Bone marrow (tissue), 2 donors: ENCODE measurements at regions not wholly inside any gene's neighbourhood (a gene's known extent, or its start where the extent isn't known, plus 50 kb on each side); places are given as distances from the start of the nearest gene placed in this dataset.

Experiments
- DNase-seq, 2 donors: peaks; one replicate each; lab custom pipeline; 2025; lab: John Stamatoyannopoulos, UW

DNA sequence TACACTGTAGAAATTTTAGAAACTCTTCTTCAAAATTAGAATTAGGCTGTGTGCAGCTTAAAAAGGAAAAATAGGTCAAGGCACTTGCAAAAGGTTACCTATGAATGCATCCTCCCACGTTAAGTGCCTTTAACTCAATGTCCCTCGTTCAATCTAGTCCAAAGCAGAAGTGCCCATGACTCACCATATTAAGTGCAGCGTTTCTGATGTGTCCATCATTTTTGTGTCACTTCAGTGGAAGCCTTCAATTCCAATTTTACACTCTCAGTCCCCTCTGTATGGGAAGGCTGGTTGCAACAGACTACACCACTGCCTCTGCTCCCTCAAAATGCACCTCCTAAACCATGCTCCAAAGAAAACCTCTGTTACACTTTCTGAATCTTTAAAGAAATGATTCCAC is 53.4 kb downstream of the FOXB1 start:
- no peak for DNase-seq

GRCh38 chr15:60059186-60059585 is 55.1 kb downstream of the FOXB1 start:
- no peak for DNase-seq

DNA sequence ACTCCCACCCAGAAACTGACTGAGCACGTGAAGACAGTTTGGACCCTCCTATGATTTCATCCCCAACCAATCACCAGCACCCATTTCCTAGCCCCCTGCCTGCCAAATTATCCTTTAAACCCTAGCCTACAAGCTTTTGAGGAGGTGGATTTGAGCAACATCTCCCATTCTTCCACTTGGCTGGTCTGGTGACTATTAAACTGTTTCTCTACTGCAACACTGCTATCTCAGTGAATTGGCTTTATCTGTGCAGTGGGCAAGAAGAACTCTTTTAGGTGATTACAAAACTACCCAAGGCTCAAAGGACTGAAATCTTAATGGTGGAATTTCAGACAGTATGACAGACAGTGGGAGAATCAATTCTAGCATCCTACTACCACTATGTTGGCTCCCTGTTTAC is 57.6 kb downstream of the FOXB1 start:
- no peak for DNase-seq

GRCh38 chr15:60062826-60063225 is 58.7 kb downstream of the FOXB1 start:
- DNase-seq = no peak

DNA sequence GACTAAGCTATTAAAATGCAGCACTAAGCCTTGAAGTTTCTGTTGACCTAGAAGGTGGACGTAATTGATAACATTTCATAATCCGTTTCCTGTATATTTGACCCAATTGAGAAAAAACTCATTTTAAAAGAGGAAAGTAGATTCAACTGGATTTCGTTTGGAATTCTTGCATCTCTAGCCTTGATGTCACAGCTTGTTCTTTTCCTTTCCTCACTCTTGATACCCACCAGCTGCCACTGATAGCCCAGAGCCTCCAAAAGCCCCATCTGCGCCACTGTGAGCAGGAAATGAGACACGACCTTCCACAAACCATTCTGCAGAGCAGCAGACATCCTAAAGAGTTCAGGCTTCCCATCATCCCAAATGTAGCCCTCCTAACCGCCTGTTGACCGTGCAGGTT is 61.8 kb downstream of the FOXB1 start:
- DNase-seq = no peak

DNA sequence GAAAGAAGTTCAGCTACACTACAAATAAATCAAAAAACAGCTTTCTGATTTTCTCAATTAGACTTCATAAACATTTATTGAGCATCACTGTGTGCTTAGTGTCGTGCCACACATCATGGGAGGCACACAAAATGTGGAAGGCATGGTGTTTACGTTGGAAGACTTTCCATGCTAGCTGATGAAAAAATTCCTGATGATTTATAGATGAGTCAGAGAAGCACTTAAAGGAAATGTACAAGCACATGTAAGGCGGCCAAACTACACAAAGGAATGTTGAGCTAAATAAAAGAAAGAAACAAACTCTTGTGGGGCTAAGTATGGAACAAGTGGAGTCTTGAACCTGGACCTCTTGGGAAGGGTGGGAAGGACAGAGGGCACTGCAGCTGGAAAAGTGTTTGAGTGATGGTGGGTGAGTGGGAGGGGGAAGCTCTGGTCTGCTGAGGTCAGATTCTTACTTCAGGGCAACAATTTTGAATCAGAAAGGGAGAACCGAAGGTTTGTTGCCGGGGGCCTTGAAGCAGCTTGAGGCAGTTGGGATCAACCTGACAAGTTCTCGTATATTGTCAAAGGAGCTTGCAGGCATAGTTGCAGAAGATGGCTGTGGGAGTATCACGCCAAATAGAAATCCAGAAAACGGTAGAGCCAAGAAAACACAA is 66.9 kb downstream of the FOXB1 start:
- no peak for DNase-seq

- DNase-seq = no peak
Observed at GRCh38 chr15:60072826-60073465, 68.8 kb downstream of the FOXB1 start.

DNA sequence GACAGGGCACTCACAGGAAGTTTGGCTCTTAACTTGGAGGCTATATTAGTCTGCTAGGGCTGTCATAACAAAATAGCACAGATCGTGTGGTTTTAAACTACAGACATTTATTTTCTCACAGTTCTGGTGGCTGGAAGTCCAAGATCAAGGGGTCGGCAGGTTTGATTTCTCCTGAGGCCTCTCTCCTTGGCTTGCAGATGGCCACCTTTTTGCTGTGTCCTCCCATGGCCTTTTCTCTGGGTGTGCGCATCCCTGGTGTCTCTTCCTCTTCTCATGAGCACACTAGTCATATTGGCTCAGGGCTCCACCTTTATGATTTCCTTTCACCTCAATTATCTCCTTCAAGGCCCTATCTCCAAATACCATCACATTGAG is 69.3 kb downstream of the FOXB1 start:
- DNase-seq = no peak

DNA sequence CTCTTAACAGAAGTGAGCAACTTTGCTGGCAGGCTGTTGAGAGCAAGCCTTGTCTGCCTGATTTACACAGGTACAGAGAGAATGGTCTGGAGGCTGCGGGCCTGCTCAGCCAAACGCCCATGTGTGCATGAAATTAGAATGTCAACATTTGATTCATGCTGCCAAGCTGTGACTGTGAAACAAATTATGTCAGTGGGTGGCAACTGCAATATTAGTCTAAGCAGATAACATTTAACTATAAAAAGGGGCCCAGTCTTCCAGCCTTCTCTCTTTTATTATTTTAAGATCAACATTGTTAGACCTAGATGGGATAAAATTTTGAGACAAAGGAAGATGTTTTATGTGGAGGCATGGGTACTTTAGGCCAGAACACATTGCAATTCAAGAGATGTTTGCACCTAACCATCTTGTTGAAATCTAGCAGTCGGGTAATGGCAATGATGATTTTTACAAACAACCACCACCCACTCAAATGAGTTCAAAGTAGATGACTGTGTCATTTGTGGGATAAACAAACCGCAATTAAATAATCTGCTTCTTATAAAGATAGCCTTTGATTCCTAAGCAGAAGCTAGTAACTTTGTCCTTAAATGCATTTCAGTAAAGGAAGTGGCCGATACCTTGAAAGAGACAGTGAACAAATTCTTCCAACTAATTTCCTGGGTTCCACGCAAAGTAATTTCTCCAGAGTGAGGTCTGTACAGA is 70.2 kb downstream of the FOXB1 start:
- DNase-seq = no peak

DNA sequence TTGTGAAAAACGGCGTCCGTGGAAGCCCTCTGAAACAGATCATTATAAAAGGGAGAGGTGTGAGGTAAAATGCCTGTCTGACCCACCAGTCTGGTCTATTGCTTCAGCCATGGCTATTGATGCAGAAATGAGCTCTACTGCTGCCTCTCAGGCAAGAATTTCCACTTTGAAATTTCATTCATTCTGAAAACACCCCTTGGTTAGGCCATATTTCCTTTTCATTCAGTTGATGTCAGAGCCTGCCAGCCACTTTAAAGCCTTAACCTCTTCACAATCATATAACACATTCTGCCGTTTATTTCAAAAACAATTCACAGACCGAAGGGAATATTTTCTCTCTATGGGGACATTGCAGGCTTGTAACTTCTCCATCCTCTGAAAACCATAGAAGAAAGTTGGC is 71.9 kb downstream of the FOXB1 start:
- DNase-seq = no peak

- no peak for DNase-seq
Observed at GRCh38 chr15:60076582-60077276, 72.6 kb downstream of the FOXB1 start.

GRCh38 chr15:60077581-60078359 is 73.7 kb downstream of the FOXB1 start:
- DNase-seq = no peak

- DNase-seq = no peak
Observed at GRCh38 chr15:60079210-60079609, 75.1 kb downstream of the FOXB1 start.

DNA sequence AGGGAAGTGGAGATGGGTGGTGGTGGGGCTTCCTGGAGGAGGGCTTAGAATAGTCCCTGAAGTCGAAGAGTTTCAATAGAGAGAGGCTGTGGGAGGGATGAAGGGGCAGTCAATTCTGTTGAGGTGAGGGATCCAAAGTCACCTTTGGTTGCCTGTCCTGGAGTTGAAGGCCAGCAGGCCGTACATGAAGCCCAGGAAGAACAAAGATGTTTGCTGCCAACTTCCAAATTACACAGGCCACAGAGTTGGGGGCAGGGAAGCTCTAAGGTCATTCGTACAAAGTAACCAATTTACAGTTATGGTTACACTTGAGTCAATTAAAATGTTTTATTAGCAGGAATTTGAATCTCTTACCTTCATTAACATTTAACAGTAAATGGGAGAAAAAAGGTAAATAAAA is 77.9 kb downstream of the FOXB1 start:
- no peak for DNase-seq

- DNase-seq = no peak
Observed at GRCh38 chr15:60083318-60083717, 79.2 kb downstream of the FOXB1 start.

DNA sequence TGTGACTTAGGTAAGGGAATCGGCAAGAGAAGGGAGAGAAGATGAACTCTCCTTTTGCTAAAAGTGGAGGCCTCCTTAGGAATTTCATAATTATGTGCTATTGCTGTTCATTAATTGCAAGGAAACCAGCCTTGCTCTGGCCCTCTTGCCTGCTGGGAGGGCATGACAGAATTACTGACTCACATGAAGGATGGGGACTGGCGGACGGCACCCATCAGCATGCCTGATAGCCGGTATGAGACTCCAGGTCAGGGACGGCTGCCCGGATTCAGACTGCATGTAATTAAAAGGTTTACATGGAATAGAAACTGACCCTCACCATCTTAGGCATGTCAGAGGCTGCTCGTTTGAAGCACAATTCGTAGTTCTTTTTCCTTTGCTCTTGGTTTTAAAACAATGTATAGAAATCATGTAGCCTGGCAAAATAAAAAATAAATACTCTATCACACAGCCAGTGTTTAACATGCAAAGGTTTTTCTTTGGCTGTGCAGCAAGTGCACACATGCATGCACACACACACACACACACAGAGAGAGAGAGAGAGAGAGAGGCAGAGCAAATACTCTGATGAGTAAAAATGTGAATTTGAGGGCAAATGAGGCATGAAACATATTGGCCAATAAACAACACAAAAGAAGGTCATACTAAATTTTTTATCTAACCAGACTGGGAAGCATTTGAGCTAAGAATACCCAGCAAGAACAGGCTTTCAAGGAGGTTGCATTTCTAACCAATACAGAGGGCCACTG is 82.7 kb downstream of the FOXB1 start:
- no peak for DNase-seq

DNA sequence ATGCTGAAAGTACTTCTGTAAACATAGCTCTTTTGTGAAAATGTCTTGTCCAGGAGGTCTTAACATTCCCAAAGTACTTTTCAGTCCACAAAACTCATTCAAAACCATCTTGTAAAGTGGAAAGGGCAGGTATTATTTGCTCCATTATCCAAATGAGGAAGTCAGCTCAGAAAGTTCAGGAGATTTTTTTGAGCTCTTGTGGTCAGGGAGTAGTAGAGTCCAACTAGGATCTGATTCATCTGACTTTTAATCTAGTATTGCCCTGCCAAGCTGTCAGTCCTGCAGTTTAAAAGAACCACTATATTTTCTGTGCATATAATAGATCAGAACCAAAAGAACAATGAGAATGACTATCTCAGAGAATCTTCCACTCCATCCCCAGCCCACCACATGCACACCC is 83.5 kb downstream of the FOXB1 start:
- no peak for DNase-seq

GRCh38 chr15:60090747-60091146 is 86.6 kb downstream of the FOXB1 start:
- DNase-seq = no peak

- no peak for DNase-seq
Observed at GRCh38 chr15:60091157-60091556, 87.0 kb downstream of the FOXB1 start.

DNA sequence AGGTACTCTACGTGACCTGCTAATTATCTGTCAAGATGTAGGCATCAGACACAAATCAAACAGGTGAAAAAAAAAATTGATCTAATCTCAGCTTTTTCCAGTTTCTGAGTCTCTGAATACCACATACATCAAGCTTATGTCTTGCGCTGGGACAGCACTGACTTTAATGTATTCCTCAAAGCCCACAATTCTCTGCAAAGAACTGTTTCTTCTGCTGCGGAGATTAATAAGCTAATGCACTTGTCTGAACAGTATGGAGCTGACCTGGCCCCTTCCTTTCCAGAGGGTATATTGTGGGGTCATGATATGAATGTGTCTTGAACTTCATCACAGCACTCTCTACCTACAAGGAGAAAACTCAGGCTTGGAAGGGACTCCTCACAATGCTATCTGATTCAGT is 87.8 kb downstream of the FOXB1 start:
- DNase-seq = no peak

- no peak for DNase-seq
Observed at GRCh38 chr15:60093273-60094067, 89.4 kb downstream of the FOXB1 start.
